Hematopoietic multipotent progenitor cell treated with erythropoietin and hydrocortisone succinate and interleukin-3 and kit ligand, for 17 days (in vitro differentiated cells): ENCODE measurements at regions not wholly inside any gene's neighbourhood (a gene's known extent, or its start where the extent isn't known, plus 50 kb on each side); places are given as distances from the start of the nearest gene placed in this dataset.

Experiments
- DNase-seq: peaks from one replicate; pipeline ENCODE4 v3.0.0-alpha.2; 2015; ENCODE audit warnings: low spot score

DNA sequence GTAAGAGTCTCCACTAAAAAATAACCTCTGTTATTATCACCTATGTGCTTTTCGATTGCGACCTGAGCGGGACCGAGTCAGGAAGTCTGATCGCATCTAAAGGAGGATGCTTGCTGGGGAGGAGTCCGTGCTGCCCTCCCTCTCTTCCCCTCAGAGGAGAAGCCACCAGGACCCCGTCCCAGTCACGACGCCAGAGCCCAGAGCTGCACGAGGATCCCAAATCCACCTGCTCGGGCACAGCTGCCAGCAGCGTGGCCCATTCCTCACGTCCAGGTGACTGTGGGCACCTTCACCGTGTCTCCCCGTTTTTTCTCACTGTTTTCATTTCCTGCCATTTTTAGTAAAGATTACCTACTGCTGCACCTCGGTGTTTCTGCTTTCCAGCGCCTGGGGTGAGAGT is 390.3 kb downstream of the BRD1 start:
- DNase-seq, result no peak

DNA sequence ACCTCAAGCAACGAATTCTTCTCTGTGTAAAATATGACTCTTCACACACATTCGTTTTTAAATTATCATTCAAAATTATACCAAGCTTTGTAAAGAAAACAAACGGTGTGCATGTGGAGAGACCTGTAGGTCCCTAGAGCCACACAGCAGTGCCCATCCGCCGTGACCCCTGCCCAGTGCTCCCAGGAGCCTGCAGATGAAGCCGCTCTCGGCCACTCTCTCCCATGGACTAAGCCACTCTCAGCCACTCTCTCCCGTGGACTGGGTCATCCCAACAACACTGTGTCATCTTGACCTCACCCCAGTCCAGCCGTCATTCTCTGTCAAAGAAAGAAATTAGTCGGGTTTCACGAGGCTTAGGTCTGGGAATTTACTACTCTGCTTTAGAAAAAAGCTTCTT is 391.6 kb downstream of the BRD1 start:
- no peak for DNase-seq

DNA sequence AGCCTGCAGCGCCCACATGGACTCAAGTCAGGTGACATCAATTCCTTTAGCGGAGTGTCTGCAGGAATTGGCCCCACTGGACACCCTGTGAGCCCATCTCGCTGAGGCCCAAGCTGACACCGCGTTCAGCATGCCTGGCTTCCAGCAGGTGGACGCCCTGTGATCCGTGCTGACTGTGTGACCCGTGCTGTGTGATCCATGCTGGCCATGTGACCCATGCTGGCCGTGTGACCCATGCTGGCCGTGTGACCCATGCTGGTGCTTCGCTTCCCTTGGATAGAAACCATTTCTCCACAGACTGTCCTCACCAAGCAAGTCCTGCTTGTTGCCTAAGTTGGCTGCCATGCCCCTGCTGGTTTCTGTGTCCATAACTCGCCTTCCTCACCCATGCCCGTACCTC is 392.1 kb downstream of the BRD1 start:
- DNase-seq, result no peak

DNA sequence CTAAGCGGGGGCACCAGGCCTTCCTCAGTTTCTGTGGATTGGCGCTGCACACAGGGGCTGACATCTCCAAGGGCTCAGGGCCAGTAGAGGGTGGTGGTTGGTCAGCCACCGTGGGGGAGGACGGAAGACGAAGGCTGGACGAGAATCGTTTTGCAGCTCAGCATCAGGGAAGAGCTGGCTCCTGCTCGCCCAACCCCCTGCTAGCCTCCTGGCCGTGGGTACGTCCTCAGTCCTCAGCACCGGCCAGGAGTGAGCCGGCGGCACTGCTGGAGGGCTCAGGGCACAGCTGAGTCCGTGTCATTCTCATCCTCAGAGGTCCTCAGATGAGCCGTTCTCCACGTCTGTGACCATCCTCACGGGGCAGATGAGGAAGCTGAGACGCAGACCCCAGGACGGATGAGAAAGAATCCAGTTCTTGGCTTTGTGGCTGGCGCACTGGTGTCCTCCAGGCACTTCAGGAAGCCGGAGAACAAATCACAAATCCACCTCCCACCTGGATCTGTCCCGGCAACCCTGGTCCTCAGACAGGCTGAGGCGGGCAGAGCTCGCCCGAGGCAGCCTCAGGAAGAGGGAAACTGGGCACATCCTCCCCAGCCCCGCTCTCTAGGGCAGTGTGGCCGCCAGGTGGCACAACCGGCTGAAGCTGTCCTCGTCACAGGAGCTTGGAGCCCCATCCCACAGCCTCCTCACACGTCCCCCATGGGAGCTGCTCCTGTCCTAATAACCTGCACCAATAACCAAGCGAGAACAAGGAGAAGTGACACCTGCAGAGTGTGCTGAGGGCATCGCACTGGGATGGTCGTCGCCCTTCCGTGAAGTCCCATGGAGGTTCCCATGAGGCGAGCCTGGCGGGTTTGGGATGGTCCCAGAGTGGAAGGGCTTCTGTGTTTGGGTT is 393.7 kb downstream of the BRD1 start:
- no peak for DNase-seq

DNA sequence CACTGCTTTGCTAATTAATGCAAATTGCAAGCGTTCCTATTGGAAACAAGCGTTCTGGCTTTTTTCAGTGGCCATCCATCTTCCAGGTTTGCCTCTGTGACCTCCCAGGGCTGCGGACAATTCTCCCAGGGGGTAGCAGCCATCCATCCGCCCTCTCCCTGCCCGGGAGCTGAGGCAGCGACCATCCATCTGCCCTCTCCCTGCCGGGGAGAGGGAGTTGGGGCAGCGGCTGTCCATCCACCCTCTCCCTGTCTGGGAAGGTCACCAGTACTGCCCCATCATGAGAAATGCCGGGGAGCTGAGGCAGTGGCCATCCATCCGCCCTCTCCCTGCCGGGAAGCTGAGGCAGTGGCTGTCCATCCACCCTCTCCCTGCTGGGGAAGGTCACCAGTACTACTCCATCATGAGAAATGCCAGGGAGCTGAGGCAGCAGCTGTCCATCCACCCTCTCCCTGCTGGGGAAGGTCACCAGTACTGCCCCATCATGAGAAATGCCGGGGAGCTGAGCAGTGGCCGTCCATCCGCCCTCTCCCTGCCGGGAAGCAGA is 394.7 kb downstream of the BRD1 start:
- no peak for DNase-seq

DNA sequence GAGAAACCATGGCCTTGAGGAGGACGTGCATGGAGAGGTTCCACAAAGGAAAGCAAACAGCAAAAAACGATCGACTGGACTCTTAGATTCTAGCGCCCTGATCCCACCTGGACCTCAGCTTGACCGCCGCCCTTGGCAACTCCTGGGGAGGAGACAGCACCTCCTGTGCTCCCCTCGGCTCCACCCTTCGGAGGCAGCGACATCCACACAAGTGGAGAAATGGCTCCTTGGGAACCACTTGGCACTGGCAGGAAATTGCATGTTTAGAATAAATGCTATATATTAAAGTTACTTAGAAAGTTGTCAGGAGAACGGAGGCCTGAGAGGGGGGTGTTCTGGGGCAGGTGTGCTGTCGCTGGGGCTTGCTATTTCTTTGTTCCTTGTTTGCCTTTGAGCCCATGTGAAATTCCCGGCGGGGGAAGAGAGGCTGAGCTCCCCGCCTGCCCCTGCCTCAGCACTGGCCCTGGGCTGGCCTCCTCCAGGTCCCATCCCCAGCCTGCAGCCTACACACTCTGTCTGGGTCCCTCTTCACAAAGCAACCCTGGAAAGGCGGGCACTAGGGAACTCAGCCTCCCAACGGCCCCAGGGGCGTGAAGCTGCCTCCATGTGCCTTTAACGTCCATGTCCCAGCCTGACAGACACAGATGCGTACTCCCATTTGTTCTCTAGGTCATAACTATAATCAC is 395.3 kb downstream of the BRD1 start:
- no peak for DNase-seq

DNA sequence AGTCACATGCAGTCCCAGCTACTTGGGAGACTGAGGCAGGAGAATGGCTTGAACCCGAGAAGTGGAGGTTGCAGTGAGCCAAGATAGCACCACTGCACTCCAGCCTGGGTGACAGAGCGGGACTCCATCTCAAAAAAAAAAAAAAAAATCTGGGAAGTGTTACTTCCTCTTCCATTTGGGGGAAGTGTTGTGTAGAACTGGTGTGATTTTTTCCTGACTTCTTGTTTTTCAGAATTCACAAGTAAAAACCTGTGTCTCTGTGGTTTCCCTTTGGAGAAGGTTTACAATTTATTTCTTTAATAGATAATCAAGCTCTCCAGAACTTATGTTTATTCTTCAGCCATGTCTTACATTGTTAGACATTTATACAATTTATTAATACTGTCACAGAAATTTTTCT is 396.1 kb downstream of the BRD1 start:
- DNase-seq, result no peak

DNA sequence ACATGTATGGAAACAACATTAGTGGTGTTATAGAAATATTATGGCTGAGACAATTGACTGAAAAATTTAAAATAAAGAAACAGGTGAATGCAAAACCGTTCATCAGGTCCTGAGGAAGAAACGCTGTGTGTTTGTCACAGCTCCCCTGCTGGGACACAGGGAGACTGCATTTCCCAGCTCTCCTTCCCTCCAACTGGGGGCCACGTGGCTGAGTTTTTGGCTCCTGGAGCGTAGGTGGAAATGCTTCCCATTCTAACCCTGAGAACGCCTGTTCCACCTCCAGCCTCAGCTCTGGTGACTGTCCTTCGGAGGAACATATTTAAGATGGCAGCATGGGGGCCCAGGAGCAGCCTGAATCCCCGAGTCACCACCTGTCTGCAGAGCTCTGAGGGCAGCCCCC is 398.6 kb downstream of the BRD1 start:
- DNase-seq, result no peak

DNA sequence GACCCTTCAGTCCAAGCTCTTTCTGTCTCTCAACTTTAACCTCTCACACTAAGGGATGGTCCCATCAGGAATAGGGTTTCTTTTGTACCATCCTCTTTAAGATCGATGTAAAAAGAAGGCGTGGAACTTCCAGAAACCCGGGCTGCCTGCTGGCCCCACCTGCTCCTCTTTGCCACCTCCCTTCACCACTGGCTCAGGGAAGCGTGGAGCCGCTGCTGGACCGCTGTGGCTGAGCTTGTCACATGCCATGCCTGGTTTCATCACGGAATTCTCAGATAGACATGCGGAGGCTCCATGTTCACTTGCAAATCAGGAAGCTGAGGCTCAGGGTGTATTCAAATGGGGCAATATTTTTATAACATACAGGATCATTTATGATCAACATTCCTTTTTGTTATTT is 399.7 kb downstream of the BRD1 start:
- no peak for DNase-seq

DNA sequence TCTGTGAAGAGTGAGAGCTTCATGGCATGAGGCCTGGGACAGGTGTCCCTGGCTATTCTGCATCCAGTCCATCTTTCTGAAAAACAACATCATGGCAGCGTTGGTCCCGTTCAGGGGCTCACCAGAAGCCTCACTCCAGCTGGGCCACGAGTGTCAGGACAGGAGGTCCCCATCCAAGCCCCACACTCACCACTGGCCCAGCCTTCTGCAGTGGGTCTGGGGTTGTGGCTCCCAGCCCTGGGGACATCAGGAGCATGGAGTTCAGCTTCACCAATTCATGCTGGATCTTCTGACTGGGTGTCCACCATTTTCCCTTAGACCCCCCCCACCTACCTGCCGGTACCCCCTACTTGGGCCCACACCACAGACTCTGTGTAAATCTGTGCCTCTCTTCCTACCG is 400.3 kb downstream of the BRD1 start:
- no peak for DNase-seq

DNA sequence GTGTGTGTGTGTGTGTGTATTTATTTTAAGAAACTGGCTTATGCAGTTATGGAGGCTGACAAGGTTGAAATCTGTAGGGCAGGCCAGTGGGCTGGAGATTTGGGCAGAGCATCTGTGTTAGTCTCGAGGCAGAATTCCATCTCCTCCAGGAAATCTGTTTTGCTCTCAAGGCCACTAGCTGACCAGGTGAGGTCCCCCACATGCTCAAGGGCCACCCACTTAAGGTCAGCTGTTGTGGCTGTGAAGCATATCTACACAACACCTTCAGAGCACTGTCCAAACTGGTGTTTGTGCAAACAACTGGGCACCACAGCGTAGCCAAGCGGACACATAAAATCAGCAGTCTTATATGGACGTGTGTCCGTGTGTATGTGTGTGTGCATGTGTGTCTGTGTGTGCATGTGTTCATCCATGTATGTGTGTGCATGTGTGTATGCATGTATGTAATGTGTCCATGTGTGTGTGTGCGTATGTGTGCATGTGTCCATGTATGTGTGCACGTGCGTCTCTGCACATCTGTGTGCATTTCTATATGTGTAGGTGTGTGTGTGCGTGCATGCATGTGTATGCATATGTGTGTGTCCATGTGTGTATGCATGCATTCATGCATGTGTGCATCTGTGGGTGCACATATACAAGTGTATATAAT is 400.9 kb downstream of the BRD1 start:
- DNase-seq, result no peak

DNA sequence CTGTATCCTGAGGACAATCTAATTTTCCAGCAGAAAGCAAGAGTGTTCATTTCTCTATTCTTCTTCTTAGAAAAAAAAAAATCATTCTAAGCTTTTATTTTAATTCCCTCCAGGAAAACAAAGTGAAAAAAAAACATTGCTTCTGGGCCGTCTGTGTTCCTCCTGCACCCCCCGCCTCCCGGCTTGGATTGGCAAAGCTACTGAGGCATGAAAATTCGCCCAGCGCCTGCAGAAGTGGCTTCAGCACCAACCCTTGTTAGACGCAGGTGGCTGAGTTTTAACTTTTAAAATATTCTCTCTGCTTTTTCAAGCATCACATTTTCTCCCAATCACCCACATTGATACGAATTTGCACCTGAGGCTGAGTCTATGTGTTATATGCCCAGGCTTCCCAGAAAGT is 401.6 kb downstream of the BRD1 start:
- no peak for DNase-seq

DNA sequence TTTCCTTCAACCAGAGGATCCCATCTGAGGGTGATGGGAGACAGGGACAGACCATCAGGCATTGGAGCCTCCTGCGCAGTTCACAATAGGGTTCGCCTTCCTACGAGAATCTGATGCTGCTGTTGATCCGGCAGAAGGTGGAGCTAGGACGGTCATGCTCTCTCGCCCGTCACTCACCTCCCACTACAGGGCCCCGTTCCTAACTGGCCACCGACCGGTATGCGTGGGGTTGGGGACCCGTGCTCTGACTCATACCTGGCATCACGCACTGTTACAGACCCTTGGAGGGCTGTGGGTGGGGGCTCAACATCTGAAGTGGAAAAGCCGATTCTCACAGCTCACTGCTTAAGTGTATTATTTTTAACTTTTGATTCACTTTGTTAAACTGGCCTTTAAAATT is 402.3 kb downstream of the BRD1 start:
- no peak for DNase-seq

DNA sequence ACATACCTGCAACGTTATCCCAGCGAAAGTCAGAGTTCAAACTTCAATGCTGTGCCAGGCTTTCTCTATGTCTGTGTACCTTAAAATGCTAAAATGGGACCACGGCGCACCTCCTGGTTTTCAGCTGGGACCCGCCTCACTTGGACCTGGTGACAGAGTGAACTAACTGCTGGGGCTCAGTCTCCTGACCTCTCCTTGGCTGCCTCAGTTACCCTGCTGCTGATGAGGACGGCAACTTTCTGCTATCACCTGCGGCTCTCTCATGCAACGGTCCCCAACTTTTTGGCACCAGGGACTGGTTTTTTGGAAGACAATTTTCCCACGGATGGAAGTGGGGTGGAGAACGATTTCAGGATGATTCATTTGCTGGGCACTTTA is 402.8 kb downstream of the BRD1 start:
- no peak for DNase-seq

DNA sequence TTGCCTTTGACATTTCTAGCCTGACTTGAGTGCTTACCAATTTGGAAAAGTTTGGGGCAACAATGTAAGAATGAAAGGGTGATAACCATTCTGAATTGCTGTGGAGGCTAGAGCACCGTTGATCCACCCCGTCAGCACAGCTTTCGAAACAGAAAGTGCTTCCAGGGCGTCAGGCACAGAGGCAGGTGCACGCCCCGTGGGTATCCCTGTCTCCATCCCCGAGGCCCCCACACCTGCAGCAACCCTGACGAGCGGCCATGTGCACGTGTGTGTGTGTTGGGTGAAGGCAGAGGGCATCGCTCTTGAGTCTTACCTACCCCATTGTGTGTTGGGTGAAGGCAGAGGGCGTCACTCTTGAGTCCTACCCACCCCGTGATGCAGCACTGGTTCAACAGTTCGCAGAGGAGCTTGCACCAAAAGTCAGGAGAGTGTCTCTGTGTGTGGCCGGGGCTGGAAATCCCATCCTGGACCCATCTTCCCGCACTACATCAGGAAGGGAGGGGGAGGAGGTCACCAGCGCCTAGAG is 404.5 kb downstream of the BRD1 start:
- no peak for DNase-seq

DNA sequence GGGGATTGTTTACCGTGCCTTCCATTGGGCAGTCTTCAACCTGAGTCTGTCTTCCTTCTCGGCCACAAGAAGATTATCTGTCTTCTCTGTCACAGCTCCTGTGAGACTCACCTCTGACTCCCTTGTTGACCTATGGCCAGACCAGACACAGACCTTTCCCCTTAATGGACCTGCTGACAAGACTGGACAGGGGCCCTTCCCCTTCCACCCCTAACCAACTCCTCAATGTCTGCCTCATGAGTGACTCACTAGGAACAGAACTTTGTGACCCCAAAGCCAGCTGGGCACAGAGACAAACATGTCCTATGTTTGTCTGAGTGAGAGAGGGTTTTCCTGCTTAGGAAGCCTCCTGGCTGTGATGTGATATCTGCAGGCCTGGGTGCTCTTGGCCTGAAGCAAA is 405.0 kb downstream of the BRD1 start:
- no peak for DNase-seq

DNA sequence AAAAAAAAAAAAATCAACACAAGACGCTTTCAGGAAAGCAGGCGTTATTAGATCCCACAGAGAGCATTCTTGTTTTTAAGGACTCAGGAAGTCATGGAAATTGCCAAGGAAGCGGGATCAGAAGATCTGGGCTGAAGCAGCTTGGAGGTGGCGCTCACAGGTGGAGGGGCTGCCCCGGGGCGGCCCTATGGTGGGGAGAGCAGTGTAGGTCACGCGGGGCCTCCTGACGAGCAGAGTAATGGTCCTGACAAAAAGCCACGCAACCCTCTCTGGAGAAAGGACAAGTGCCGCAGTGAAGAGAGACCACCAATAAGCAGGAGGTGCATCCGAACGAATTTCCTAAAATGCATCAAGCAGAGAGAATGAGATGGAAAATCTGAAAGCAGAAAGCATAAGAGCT is 407.0 kb downstream of the BRD1 start:
- DNase-seq, result no peak

DNA sequence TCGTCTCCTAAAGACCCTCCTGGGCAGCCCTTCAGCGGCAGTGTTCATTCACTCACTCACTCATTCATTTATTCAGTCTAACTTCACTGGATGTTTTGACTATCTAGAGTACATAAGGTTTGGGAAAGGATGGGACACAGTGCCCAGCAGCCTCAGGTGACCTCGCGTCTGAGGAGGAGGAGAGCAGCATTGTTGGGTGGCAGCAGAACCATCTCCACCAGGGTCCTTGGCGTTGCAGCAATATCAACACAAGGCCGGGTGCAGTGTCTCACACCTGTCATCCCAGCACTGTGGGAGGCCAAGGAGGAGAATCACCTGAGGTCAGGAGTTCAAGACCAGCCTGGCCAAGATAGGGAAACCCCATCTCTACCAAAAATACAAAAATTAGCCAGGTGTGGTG is 408.0 kb downstream of the BRD1 start:
- DNase-seq, result no peak

DNA sequence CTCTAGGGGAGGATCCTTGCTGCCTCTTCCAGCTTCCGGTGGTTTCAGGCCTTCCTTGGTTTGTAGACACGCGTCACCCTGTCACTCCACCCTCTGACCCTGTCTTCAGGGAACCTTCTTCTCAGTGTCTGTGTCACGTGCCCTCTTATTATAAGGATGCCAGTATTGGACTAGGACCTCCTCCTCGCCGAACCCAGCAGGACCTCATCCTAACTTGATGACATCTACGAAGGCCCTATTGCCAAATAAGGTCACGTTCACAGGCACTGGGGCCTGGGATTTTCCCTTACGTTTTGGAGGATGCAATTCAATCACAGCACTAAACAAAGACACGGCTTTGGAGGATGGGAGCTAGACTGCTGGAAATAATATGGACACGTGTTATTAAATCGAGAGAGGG is 408.7 kb downstream of the BRD1 start:
- DNase-seq, result no peak

DNA sequence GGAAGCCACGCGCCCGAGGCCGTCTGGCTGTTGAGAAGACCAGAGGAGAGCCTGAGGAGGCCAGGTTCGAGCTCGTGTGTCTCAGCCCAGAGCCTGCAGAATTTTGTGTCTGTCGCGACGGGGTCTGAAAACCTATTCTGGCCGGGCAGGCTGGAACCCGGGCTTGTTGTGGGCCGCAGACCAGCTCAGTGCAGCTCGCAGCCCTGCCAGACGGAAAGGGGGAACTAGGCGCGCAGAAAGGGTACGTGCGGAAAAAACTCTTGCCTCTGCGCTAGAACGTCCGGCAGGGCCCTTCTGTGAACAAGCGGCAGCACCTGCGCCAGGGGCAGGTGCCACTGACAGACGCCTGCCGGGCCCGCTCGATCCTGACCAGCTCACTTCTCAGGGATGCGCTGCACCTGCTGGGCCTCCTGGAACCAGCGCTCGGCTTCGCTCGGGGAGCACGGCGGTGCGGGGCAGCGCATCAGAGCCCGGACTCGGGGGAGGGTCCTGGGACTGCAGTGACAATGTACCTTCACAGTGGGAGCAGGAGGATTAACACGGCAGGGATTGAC is 409.3 kb downstream of the BRD1 start:
- no peak for DNase-seq

DNA sequence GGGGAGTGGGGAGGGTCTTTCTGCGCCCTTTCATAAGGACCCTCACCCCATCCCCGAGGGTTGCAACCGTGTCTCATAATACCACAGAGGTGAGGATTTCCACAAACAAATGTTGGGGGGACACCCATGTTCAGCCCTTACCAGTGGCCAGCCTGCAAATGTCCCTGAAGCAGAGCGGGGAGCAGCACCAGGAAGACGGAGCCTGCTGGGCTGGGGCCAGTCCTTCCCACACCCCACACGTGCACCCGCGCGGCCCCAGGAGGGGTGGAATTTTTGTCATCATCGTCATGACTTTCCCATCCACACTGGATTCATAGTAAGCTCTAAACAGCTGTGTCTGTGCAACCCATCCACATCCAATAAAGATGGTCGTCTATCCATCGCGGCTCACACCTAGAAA is 409.8 kb downstream of the BRD1 start:
- DNase-seq, result no peak

DNA sequence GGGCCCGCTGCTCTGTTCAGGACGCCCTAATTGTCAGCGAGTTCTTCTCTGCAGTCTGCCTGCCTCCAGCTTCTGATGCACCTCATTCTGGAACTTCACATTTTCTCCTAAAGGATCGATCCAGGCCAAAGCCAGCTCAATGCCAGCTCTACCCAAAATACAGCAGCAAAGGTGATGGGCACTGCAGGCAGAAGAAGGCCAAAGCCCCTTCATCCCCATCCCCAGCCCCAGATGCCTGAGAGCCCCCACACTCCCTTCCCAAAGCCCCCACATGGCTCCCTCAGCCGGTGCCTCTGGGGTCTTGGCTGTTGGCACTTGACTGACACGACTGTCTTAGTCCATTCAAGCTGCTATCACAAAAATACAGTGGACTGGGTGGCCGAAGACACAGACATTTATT is 410.3 kb downstream of the BRD1 start:
- no peak for DNase-seq
